ENCODE measurements at regions not wholly inside any gene's neighbourhood (a gene's known extent, or its start where the extent isn't known, plus 50 kb on each side); places are given as distances from the start of the nearest gene placed in this dataset.
A peak's percentile ranks its signal among the peaks of the same experiment; 100 is the strongest.

DNA sequence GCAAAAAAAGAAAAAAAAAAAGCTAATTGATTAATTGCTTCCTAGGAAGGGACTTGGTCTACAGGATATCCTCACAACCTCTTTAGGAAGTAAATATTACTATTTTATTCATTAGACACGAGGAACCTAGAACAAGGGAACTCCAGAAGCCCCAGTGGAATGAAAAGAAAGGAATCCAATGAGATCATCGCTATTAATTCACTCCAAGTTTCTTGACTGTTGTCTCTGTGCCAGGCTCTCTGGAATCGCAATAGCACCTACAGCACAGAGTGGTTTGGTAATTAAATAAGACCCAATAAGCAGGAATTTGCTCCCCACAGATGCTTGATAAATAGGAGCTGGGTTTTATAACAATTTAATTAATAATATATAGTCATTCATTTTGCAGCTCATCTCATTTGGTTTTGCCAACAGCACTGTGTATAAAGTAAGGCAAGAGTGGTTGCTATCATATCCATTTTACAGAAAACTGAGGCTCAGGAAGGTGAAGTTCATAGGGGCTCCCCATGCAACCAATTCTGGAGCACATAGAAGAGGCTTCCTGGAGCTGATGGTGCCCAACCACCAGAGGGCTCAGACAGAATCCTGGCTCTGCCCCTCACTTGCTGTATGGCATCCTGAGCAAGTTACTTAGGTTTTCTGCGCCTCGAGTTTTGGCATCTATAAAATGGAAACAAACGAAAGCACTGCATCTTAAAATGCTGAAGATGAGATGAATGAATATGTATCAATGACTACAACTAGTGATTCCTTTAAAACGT, 420.2 kb downstream of the MED13L start:
- no peak for DNase-seq

DNA sequence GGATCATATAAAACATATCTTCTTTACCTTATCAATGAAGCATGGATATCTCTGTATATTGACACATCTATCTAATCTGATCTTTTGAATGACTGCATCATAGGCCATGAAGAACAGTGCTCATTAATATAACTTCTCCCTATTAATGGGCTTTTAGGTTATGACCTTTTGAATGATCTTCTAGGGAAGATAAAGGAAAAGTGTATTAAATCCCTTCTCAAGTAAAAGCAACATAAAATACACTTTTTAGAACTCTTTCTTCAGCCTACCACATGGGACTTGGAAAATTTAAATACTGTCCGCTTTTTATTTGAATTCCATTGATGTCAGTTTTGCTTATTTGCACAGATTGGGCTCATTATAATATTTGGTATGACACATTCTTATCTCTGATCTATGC, 425.4 kb downstream of the MED13L start:
- DNase-seq, result no peak

DNA sequence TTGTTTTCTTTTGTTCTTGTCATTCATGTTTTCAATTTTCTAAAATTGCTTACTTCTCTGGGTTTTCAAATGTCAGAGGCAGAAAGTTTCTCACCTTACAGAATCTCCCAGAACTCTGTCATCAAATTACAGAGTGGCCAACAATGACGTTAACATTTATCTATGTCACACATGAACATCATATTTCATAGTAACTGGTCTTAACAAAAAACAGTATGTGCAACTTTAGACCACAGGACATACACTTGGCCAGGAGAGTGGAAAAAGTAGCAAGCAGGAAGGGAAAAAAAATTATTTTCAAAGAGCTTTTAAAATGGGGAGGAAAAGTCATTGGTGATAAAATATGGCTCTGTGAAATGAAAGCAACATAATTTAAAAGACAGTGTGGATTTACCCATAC, 426.5 kb downstream of the MED13L start:
- no peak for DNase-seq

DNA sequence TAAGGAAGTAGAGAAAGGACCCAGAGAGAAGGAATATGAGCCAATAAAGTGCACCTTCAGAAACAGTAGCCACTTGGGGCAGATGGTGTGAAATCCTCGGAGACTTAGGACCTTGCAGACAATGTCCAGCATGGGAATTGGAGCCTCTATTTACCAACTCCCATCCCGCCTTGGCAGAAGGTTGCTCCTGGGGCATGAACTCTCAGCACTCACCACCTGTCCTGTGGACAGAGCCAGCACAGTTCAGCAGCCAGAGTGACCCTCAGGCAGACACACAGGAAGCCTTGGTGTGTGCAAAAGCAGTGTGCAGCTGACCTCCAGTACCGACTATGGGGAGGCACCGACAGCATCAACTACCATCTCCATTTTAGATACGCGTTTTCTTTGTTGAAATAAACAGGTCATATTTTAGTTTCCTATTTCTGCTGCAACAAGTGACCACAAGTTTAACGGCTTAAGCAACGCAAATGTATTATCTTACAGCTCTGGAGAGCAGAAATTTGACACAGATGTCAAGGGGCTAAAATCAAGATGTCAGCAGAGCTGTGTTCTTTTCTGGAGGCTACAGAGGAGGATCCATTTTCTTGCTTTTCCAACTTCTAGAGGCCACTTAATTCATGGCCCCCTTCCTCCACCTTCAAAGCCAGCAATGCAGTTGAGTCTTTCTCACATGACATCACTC, 428.1 kb downstream of the MED13L start:
- DNase-seq, result no peak

DNA sequence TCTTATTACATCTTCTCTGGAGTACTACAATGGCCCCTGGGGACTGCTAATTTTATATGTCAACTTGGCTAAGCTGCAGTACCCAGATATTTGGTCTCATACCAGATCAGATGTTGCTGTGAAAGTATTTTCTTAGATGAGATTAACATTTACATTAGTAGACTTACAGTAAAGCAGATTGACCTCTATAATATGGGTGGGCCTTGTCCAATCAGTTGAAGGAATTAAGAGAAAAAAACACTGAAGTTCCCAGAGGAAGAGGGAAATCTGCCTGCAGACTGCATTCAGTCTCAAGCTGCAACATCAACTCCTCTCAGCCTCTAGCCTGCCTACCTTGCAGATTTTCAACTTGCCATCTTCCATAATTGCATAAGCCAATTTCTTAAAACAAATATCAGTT, 430.1 kb downstream of the MED13L start:
- DNase-seq, result no peak

DNA sequence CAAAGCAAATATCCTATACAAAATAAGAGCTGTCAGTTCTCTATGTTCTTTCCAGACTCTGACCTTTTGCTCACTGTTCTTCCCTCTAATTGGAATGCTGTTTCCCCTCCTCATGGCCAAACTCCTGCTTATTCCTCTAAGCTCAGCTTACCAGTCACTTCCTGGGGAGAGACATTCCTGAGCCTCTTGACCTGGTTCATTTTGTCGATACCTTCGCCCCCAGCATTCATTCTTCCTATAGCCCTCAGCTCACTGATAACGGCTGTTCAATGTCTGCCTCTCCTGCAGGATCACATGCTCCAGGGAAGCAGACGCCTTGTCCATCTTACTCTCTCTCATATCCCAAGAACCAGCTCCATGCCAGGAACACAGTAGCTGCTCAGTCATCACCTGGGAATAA, 431.0 kb downstream of the MED13L start:
- DNase-seq, result no peak

DNA sequence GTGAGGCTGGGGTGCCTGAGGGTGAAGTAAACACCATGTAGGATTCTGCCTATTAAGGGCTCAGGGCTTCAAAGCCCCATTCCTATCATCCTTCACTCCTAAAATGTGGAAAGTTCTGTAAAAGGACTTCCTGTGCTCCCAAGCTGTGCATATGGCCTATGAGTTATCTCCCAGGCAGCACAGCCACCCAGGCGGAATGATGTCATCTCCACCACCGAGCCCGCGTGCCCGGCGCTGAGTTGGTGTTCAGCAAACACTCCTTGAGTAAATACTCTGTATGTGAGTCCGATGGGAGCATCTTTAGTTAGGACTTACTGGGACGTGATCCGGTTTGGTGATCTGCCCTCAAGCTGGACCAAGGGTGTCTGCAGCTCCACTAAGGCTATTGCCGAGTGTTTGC, 437.3 kb downstream of the MED13L start:
- DNase-seq, result no peak

DNA sequence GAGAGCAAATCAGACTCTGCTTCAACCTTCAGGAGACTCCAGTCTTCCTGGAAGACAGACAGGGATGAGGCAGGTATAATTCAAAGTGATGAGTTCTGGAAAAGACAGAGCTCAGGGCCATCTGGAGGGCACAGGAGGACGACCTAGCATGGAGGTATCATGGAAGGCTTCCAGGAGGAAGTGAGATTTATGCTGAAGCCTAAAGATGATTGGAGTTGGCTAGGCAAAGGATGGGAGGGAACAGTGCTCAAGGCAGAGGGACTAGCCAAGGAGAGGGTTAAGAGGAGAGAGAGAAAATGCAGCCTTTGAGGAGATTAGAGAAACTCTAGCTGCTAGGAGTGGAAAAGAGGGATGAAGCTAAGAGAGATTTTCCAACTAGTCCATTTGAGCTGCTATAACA, 438.5 kb downstream of the MED13L start:
- DNase-seq, result no peak

DNA sequence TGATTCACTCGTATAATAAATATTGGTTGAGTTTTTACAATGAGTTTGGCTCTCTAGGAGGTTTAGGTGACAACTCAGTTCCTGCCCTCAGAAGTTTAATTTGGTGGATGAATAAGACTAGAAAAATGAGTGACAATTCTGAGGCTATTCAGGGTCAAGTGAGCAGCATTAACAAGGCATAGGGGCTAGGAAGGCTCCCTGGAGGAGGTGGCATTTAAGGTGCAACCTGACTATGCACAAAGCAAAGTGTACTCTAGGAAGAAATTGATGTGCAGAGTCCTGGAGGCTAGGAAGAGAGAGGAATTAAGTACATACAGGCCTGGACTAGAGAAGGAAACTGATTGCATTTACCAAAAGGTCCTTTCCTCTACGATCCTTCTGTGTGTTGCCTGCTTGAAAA, 440.3 kb downstream of the MED13L start:
- no peak for DNase-seq

DNA sequence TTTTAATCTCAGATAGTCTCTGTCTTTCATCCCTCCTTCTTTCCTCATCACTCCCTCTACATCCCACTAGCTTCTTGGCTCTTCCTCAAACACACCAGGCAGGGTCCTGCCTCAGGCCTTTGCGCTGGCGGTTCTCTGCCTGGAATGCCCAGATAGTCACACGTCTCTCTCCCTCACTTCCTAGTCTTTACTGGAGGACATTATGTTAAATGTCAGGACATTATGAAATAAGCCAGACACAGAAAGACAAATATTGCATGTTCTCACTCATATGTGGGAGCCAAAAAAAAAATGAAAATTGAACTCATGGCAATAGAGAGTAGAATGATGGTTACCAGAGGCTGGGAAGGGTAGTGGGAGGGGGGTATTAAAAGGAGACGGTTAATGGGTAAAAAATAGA, 442.0 kb downstream of the MED13L start:
- DNase-seq, result no peak

DNA sequence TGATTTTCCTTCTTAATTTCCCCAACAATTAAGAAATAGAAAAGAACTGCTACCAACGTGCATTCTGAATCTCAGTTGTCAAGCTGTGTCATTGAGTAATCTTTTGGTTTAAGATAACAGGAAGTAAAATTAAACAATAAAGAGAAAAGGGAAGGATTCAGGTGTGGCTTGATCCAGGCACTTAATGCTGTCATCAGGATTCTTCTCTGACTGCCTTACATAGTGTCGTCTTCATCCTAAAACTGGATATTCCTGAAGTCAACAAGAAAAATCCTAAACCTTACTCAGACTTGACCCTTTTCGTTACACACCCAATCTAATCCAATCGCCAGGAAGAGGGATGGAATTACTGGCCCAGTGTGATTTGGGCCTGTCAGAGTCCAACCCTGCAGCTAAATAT, 443.8 kb downstream of the MED13L start:
- DNase-seq, result no peak

DNA sequence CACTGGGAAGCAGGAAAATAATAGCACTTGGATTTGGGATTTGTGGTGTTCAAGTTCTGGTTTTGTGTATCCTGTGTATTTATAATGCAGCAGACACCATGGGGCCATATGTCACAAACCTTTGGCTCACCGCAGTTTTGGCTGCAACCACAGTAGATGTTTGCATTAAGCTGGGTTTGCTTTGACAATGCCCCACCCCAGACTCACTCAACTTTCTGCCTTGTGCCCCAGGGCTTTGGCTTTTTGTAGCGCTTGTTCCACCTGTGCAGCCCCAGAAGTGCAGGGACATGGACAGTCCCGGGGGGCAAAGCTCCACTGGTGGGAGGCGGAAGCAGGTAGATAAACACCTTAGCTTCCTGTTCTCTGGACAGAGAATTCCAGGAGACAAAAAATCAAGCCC, 446.9 kb downstream of the MED13L start:
- DNase-seq, result no peak

DNA sequence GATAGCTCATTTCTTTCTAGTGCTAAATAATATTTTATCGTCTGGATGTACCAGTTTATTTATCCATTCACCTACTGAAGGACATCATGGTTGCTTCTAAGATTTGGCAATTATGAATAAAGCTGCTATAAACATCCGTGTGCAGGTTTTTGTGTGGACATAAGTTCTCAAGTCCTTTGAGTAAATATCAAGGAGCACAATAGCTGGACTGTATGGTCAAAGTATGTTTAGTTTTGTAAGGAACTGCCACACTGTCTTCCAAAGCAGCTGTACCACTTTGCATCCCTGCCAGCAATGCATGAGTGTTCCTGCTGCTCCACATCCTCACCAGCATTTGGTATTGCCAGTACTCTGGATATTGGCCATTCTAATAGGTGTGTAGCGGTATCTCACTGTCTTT, 447.4 kb downstream of the MED13L start:
- no peak for DNase-seq

DNA sequence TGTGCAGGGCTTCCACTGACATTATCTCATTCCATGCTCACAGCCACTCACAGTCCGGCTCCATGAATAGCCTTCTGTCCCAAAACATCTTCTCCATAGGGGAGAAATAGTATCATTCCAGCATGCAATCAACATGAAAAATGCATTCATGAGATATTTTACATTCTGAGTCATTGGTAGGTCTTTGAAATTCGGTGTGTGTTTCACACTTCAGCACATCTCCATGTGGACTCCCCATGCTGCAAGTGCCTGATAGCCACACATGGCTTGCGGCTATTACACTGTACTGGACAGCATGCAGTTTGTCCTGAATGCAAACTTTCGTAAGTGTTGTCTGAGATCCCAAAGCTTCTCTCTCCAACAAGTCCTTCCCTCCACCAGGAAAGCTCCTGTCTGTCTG, 449.3 kb downstream of the MED13L start:
- no peak for DNase-seq

DNA sequence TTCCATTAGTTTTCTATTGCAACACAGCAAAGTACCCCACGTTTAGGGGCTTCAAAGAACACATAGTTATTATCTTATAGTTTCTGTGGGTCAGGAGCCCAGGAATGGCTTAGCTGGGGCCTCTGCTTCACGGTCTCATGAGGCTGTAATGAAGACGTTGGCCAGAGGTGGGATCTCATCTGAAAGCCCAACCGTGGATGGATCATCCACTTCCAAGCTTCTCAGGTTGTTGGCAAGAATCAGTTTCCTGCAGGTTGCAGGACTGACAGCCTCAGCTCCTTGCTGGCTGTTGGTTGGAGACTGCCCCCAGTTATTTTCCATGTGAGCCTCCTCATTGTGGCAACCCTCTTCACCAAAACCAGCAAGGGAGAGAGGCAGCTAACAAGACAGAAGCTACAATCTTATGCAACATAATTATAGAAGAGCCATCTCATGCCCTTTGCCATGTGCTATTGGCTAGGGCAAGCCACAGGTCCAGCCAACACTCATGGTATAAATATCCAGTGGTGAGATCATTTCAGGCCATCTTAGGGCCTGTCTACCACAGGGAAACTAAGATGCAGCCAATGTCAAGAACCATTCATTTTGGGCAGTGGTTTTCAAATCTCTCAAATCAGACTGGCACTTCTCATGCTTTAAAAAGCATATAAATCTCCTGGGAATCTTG, 452.4 kb downstream of the MED13L start:
- DNase-seq, result no peak

DNA sequence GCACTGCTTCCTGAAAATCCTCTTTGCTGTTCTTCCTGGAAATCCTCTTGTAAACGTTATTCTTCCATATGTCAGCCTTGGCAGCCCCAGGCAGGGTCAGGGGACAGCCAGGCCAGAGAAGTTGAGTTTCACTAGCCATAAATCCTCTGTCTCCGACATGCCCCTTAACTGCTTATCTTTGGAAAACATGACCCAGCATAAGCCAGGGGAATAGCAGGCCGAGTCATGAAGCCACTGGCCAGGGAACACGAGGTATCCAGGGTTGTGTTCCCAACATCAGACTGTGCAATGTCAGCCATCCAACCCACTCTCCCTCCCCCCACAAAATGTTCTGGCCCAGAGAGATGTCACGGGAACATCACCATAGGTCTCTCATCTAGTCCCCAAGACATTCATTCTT, 453.9 kb downstream of the MED13L start:
- no peak for DNase-seq

DNA sequence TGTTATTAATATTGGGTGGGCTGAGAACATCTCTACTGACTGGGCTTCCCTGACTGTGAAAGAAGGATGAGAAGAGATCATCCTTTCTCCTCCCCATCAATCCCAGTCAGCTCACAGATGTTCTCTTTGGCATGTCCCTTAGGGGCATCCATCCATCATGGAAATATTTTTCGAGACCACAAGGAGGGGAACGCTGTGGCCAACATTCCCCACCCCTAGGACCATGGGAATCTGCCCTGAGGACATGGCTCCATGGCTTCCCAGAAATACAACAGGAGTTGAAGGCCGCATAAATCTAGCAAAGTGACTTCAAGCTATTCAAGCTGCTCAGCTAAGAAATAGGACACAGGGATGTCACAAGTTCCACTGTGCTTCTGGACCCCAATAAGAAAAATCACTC, 456.8 kb downstream of the MED13L start:
- no peak for DNase-seq

DNA sequence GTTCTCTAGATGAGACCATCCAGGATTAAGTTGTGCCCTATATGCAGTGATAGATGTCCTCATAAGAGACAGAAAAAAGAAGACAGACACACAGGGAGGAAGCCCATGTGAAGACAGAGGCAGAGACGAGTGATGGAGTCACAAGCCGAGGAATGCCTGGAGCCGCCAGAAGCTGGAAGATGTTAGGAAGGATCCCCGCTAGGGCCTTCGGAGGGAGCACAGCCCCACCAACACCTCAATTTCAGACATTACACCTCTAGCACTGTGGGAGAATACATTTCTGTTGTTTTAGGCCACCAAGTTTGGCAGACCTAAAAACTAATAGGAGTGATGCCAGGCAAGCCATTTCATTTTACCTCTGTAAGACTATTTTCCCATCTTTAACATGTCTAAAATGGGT, 458.5 kb downstream of the MED13L start:
- no peak for DNase-seq

DNA sequence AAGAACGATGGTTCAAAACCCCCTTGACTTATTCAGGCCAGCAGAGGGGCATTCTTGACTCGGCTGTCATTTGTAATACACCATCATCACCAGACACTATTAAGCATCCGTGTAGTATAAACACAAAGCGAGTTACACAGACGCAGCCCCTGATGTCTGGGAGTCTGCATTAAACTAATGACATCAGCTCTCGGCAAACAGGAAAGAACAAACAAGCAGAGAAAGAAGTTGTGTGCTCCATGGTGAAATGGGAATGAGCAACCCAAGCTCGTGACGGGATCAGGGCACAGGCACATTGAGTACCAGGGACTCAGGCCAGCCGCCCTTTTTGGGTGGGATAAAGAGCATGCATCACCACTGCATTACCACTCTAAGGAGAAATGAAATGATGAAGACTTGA, 460.1 kb downstream of the MED13L start:
- DNase-seq, result no peak

DNA sequence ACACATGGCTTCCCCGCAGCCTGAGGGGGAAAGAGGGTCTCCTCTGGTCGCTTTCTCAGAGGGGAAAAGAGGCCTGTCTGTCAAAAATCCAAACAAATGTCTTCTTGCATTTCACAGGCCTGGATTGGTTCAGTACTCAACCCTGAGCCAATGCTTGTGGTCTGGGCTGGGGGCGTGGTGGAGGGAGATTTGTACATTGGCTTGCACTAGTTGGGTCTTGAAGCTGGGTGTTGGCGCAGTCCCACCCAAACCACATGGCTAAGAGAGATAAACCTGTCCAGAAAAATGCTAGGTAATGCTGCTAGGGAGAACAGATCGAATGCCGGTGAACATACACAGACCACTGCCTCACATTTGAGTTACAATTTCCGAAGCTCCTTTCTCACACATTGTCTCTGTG, 461.6 kb downstream of the MED13L start:
- no peak for DNase-seq

DNA sequence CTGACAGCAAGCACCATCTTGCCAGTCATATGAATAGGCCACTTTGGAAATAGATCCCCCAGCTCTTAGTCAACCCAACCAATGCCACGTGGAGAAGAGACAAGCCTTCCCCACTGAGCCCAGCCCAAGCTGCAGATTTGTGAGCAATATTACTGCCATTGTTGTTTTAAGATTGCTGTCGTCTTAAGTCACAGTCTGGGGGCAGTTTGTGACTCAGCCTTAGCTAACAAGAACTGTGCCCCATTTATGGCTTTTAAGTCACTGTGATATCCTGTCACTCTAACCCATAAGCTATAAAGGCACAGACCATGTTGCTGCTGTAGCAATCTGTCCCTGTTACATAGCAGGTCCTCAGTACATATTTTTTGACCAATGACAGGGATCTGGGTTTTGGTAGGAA, 464.2 kb downstream of the MED13L start:
- DNase-seq, result peak; percentile 28

DNA sequence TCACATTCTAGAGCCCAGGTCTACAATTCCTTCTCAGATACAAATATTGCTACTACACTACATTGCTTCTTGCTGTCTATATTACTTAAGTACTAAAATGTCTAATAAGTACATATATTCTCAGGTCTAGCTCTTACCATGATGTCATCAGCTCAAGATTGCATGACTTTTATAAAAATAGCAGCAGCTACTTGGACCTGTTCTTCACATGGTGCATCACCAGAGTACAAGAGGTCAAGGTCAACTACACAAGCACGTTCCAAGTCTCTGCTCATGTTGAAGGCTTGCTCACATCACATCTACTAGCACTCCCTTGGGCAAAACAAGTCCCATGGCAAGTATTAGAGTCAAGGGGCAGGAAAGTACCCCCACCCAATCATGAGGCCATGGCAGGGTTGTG, 465.6 kb downstream of the MED13L start:
- no peak for DNase-seq

DNA sequence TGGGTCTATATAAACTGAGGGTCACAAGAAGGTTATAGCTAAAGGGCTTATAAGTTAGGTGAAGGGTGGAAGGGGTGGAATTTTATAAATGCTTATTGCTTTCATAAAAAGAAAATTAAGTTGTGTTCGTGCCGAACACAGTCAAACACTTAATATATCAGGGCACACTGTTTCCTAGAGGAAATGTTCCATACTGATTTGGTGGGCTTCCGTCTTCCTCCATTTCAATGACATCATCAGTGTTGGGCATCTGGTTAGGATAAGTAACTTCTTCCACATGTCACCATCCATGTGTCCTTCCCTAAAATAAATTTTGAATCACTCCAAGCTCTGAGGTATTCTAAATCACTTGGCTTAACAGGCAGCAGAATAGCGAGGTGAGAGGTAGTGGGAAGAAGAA, 466.4 kb downstream of the MED13L start:
- no peak for DNase-seq

Measured in fibroblast of skin of back (primary cell).